ENCODE measurements at regions not wholly inside any gene's neighbourhood (a gene's known extent, or its start where the extent isn't known, plus 50 kb on each side); places are given as distances from the start of the nearest gene placed in this dataset.

GRCh38 chr13:86992251-86992650, 678.9 kb upstream of the SLITRK5 start:
- no peak for TF ChIP-seq CTCF (conservative IDR thresholded peaks at IDR 0.05; ENCODE audit: low read length)
- no peak for TF ChIP-seq EZH2phosphoT487 (IDR thresholded peaks at IDR 0.05; ENCODE audit: borderline replicate concordance, low read depth, low read length)
